Activated T-cell treated with anti-CD3 and anti-CD28 coated beads for 48 hours (primary cell): ENCODE measurements at regions not wholly inside any gene's neighbourhood (a gene's known extent, or its start where the extent isn't known, plus 50 kb on each side); places are given as distances from the start of the nearest gene placed in this dataset.
"Not testable (repeated sequence)": the region's sequence is repeated elsewhere in the genome, so short reads cannot be mapped to it uniquely, and the experiment has no call there.

Experiments
- DNase-seq: peaks from one replicate; pipeline ENCODE4 v3.0.0-alpha.2; 2020; ENCODE audit warnings: low read depth

- DNase-seq: no peak
These were observed 112.3 kb downstream of the MIAT start for GRCh38 chr22:26769663-26770062.

- DNase-seq: no peak
These were observed 113.2 kb downstream of the MIAT start for GRCh38 chr22:26770624-26771023.

GRCh38 chr22:26773054-26773453 is 115.7 kb downstream of the MIAT start:
- not testable (repeated sequence) for DNase-seq

GRCh38 chr22:26775394-26775793 is 118.0 kb downstream of the MIAT start:
- DNase-seq: no peak

GRCh38 chr22:26777156-26777801 is 119.9 kb downstream of the MIAT start:
- DNase-seq: no peak

- no peak for DNase-seq
These were observed 121.0 kb downstream of the MIAT start for GRCh38 chr22:26778372-26778771.

GRCh38 chr22:26779108-26779507 is 121.7 kb downstream of the MIAT start:
- DNase-seq: no peak

GRCh38 chr22:26779929-26780328 is 122.5 kb downstream of the MIAT start:
- DNase-seq: no peak

- no peak for DNase-seq
These were observed 123.1 kb downstream of the MIAT start for GRCh38 chr22:26780521-26780920.

GRCh38 chr22:26781062-26781461 is 123.7 kb downstream of the MIAT start:
- DNase-seq: no peak

GRCh38 chr22:26781596-26781995 is 124.2 kb downstream of the MIAT start:
- no peak for DNase-seq

GRCh38 chr22:26783885-26784284 is 126.5 kb downstream of the MIAT start:
- no peak for DNase-seq

- DNase-seq: no peak
These were observed 127.4 kb downstream of the MIAT start for GRCh38 chr22:26784772-26785171.

- DNase-seq: no peak
These were observed 128.5 kb downstream of the MIAT start for GRCh38 chr22:26785932-26786331.

GRCh38 chr22:26786398-26786797 is 129.0 kb downstream of the MIAT start:
- no peak for DNase-seq

GRCh38 chr22:26789951-26790350 is 132.6 kb downstream of the MIAT start:
- DNase-seq: no peak

- DNase-seq: no peak
These were observed 135.1 kb downstream of the MIAT start for GRCh38 chr22:26792522-26792921.

GRCh38 chr22:26796785-26797184 is 139.4 kb downstream of the MIAT start:
- no peak for DNase-seq

GRCh38 chr22:26797910-26798309 is 140.5 kb downstream of the MIAT start:
- no peak for DNase-seq

- no peak for DNase-seq
These were observed 141.2 kb downstream of the MIAT start for GRCh38 chr22:26798462-26799065.

- no peak for DNase-seq
These were observed 143.5 kb downstream of the MIAT start for GRCh38 chr22:26800858-26801257.

GRCh38 chr22:26801449-26801848 is 144.1 kb downstream of the MIAT start:
- no peak for DNase-seq

GRCh38 chr22:26804315-26804714 is 146.9 kb downstream of the MIAT start:
- no peak for DNase-seq

GRCh38 chr22:26804911-26805539 is 147.6 kb downstream of the MIAT start:
- no peak for DNase-seq
